Pancreas (tissue), 10 donors: ENCODE measurements at regions not wholly inside any gene's neighbourhood (a gene's known extent, or its start where the extent isn't known, plus 50 kb on each side); places are given as distances from the start of the nearest gene placed in this dataset.
A peak's percentile ranks its signal among the peaks of the same experiment; 100 is the strongest.

ENCODE experiments used
- ATAC-seq, 4 donors: fragments of 200-7000 bp; cut with Tn5 transposase; one replicate each; pipeline versions ENCODE4 v1.8.0 to v1.9.1; 2020; ENCODE audit warnings: mild to moderate bottlenecking in 4 of 4, moderate library complexity in 4 of 4
- DNase-seq, 6 donors: peaks; one replicate each; pipeline ENCODE4 v3.0.0-alpha.2; 2020
- FAIRE-seq: peaks from 2 replicates; lab custom pipeline; 2012; peaks lifted over from hg19 to GRCh38; lab: Jason Lieb, UNC
- H3K27ac ChIP-seq, 4 donors: fragments of 200-600 bp; sonication (generic); 1 replicate in 3 of 4; 2 replicates in 1 of 4; pipeline versions ENCODE4 v1.5.0 to v1.8.0; 2020
- H3K27me3 ChIP-seq, 4 donors: fragments of 200-600 bp; one replicate each; pipeline ENCODE4 v1.8.0; 2021
- H3K36me3 ChIP-seq, 3 donors: fragments of 200-600 bp; sonication (generic) in 1 of 3; one replicate each; pipeline versions ENCODE4 v1.5.0 to v1.8.0; 2020 to 2021
- H3K4me1 ChIP-seq, 3 donors: fragments of 200-600 bp; one replicate each; pipeline ENCODE4 v1.8.0; 2021
- H3K4me3 ChIP-seq, 4 donors: fragments of 200-600 bp; sonication (generic) in 2 of 4; one replicate each; pipeline versions ENCODE4 v1.5.0 to v1.8.0; 2020 to 2021
- H3K9me3 ChIP-seq, 4 donors: fragments of 200-600 bp; one replicate each; pipeline ENCODE4 v1.8.0; 2021
- CTCF ChIP-seq, 4 donors: fragments of 200-600 bp; sonication (generic) in 3 of 4; IDR thresholded peaks; one replicate each; pipeline versions ENCODE4 v1.5.0 to v1.8.0; 2021; ENCODE audit warnings: antibody characterized with exemption in 4 of 4
- WGBS, 2 donors: extraction: QIAGEN DNeasy Blood & Tissue Kit; methylation state at CpG; one replicate each; pipeline ENCODE4 v1.1.7; 2013; 5-methylcytosine and 5-hydroxymethylcytosine counted together
- intact Hi-C, 3 donors: fragments of 100-400 bp; cut with DNase I; formaldehyde crosslinking; loops; one replicate each; pipeline versions ENCODE4 v1.11.1 to v1.14.2; 2022
- donor health status: healthy with polysubstance abuse.
- donor health status: DM: no; HTN: no; CAD: no; lungs with moderate emphysema.
- donor health status: DM: no; HTN: no; CAD: no.
- donor health status: control.
- donor health status: control.
- donor health status: Bipolar disorder and iron deficiency.
- donor health status: DM: yes; HTN: yes; CAD: no.
- donor health status: DM: no; HTN: no; CAD: no.
- donor health status: DM: no; HTN: no; CAD: no.
- donor health status: DM: yes; HTN: yes; CAD: no.

- ATAC-seq = peak in 2 of 4 donors; percentile 45 to 57
- no peak overlapping the region for H3K4me3 ChIP-seq
- no peak for FAIRE-seq
- no peaks in the 10 kb centered on the region for H3K36me3 ChIP-seq
- WGBS, 2 donors = 79 to 80% methylated on average over 4 of the region's 4 CpGs
- intact Hi-C loops = no loop called here
- no peak for TF ChIP-seq CTCF (IDR thresholded peaks at IDR 0.05)
- DNase-seq = no peak
- H3K4me1 ChIP-seq = no peaks in the 10 kb centered on the region
- H3K27ac ChIP-seq = no peak overlapping the region
- no peaks in the 10 kb centered on the region for H3K27me3 ChIP-seq
- no peaks in the 10 kb centered on the region for H3K9me3 ChIP-seq
Measured at GRCh38 chr6:148657048-148657447, 89.8 kb upstream of the UST start.

GRCh38 chr6:148658681-148659430, 88.0 kb upstream of the UST start:
- Histone ChIP-seq H3K27me3 (no peaks in the 10 kb centered on the region), H3K27ac (no peak overlapping the region), H3K4me1 (no peaks in the 10 kb centered on the region), H3K4me3 (no peak overlapping the region), H3K36me3 (no peaks in the 10 kb centered on the region), H3K9me3 (no peaks in the 10 kb centered on the region)
- intact Hi-C loops = no loop called here
- TF ChIP-seq CTCF (IDR thresholded peaks at IDR 0.05) = no peak
- 95 to 96% methylated on average over 2 of the region's 2 CpGs for WGBS, 2 donors
- no peak for FAIRE-seq
- DNase-seq = no peak
- no peak for ATAC-seq

- FAIRE-seq = no peak
- Histone ChIP-seq H3K9me3 (no peaks in the 10 kb centered on the region), H3K4me1 (no peaks in the 10 kb centered on the region), H3K27ac (no peak overlapping the region), H3K27me3 (no peaks in the 10 kb centered on the region), H3K4me3 (no peak overlapping the region), H3K36me3 (no peaks in the 10 kb centered on the region)
- ATAC-seq = no peak
- TF ChIP-seq CTCF (IDR thresholded peaks at IDR 0.05) = no peak
- intact Hi-C loops = no loop called here
- no peak for DNase-seq
Measured at GRCh38 chr6:148667395-148667794, 79.4 kb upstream of the UST start.

GRCh38 chr6:148671085-148671484, 75.7 kb upstream of the UST start:
- 63 to 72% methylated on average over 8 of the region's 8 CpGs for WGBS, 2 donors
- intact Hi-C loops = no loop called here
- no peak for DNase-seq
- no peak for FAIRE-seq
- no peak for TF ChIP-seq CTCF (IDR thresholded peaks at IDR 0.05)
- H3K27ac ChIP-seq = no peak overlapping the region
- H3K27me3 ChIP-seq = no peaks in the 10 kb centered on the region
- H3K36me3 ChIP-seq = no peaks in the 10 kb centered on the region
- H3K4me3 ChIP-seq = no peak overlapping the region
- no peak for ATAC-seq
- H3K9me3 ChIP-seq = no peaks in the 10 kb centered on the region
- no peaks in the 10 kb centered on the region for H3K4me1 ChIP-seq

GRCh38 chr6:148671952-148672351, 74.9 kb upstream of the UST start:
- Histone ChIP-seq H3K9me3 (no peaks in the 10 kb centered on the region), H3K4me1 (no peaks in the 10 kb centered on the region), H3K27me3 (no peaks in the 10 kb centered on the region), H3K36me3 (no peaks in the 10 kb centered on the region), H3K4me3 (no peak overlapping the region), H3K27ac (no peak overlapping the region)
- intact Hi-C loops = no loop called here
- no peak for TF ChIP-seq CTCF (IDR thresholded peaks at IDR 0.05)
- ATAC-seq (no peak), DNase-seq (no peak), FAIRE-seq (no peak)
